Epithelial cell of esophagus (primary cell): ENCODE measurements at regions not wholly inside any gene's neighbourhood (a gene's known extent, or its start where the extent isn't known, plus 50 kb on each side); places are given as distances from the start of the nearest gene placed in this dataset.
"Not testable (repeated sequence)": the region's sequence is repeated elsewhere in the genome, so short reads cannot be mapped to it uniquely, and the experiment has no call there.

Experiments used
- DNase-seq: peaks from one replicate; pipeline ENCODE4 v3.0.0; 2010; ENCODE audit warnings: low read depth
- H3K4me3 ChIP-seq: 2 replicates; pipeline ENCODE4 v1.5.1; 2011; ENCODE audit warnings: mild to moderate bottlenecking, low read length, control low read depth
- CTCF ChIP-seq: IDR thresholded peaks from 2 replicates; pipeline ENCODE4 v1.5.1; 2011; ENCODE audit warnings: low read depth, mild to moderate bottlenecking, low read length, control low read depth, inconsistent platforms; ENCODE audit not compliant: insufficient read depth; ENCODE audit errors: missing control alignments

DNA sequence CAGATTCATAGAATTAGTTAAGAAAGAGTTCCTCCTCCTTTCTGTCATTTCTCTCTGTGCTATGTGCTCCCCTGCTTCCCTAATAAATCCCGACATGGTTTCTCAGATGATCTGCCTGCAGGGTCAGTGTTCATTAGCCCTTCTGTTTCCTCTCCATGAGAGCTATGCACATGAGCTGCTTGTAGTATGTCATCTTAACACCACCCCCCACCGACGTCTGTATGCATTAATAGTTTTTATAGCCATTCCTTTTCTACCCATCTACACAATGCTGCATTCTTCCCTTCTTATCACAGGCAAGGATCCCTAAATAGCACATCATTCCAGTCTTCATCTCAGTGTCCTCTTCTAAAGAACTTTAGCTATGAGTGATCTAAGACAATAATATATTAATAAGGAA is 809.1 kb downstream of the ANKRD7 start:
- DNase-seq: no peak
- no peak for TF ChIP-seq CTCF
- H3K4me3 ChIP-seq: no peak overlapping the region

DNA sequence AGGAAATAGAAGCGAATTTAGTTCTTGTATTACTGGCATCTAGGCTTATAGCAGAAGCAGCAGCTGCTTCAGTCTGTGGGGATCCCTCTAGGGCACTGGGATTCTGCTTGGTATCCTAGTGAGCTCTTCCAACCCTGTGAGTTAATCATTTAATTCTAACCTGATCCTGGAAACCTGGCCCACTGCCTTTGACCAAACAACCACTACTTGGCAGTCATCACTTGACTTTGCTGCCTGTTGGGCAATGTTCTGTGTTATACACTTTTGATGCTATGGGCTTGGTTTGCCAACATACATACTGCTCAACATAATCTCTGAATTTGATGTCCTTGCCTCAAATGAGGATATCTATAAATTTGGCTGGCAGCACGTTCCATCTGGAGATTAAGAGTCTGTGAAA is 813.4 kb downstream of the ANKRD7 start:
- TF ChIP-seq CTCF: no peak
- no peak overlapping the region for H3K4me3 ChIP-seq
- no peak for DNase-seq

GRCh38 chr7:119046068-119046467 is 821.6 kb downstream of the ANKRD7 start:
- DNase-seq: no peak
- H3K4me3 ChIP-seq: no peak overlapping the region
- TF ChIP-seq CTCF: no peak

DNA sequence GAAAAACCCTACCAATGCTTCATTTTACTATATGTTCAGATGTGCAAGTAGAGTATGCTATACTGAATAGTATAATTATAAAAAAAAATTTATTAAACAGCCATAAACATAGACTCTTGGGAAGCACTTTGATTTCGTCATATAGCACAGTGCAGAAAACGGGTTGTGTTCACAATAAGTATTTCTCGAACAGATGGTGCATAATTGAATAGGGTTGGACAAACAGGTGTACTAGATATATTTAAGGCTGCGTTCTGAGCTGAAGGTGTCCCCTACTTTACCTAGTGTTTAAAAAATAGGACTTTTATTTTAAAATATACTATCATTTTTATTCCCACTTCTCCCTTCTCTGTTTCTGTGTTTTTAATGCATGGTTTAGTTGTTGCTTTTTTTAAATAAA is 841.5 kb downstream of the ANKRD7 start:
- no peak for TF ChIP-seq CTCF
- DNase-seq: no peak
- no peak overlapping the region for H3K4me3 ChIP-seq

- H3K4me3 ChIP-seq: no peak overlapping the region
- DNase-seq: no peak
- TF ChIP-seq CTCF: no peak
Measured at GRCh38 chr7:119086026-119086425, 861.5 kb downstream of the ANKRD7 start.

DNA sequence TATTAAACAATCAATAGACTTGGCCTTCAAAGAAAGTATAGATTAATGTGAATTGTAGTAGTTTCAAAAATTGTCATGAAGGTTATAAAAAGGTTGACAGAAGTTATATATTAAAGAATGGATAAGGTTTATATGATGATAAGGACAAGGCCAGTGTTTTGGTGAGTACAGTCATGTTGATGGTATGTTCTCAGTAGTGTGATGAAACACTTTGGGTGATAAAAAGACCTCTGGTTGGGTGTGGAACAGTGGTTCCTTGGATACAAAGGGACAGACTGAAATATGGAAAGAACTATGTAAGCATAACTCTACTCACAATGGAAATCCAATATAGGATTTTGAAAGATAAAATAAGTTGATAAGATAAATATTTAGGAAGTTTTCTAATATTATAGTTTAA is 866.3 kb downstream of the ANKRD7 start:
- H3K4me3 ChIP-seq: no peak overlapping the region
- TF ChIP-seq CTCF: no peak
- DNase-seq: peak; percentile 33

- TF ChIP-seq CTCF: no peak
- no peak overlapping the region for H3K4me3 ChIP-seq
- DNase-seq: no peak
Measured at GRCh38 chr7:119096683-119097082, 872.2 kb downstream of the ANKRD7 start.

GRCh38 chr7:119100611-119101258 is 876.2 kb downstream of the ANKRD7 start:
- not testable (repeated sequence) for H3K4me3 ChIP-seq
- peak; percentile 32 for DNase-seq
